Keratinocyte (primary cell): ENCODE measurements at regions not wholly inside any gene's neighbourhood (a gene's known extent, or its start where the extent isn't known, plus 50 kb on each side); places are given as distances from the start of the nearest gene placed in this dataset.

ENCODE experiments used
- DNase-seq: peaks from one replicate; pipeline ENCODE4 v3.0.0-alpha.2; 2011; ENCODE audit warnings: low read depth, missing footprints, low spot score
- FAIRE-seq: peaks from 2 replicates; lab custom pipeline; 2011; peaks lifted over from hg19 to GRCh38; lab: Jason Lieb, UNC
- H2AFZ ChIP-seq: 2 replicates; pipeline ENCODE4 v1.6.0; 2012; ENCODE audit warnings: low read length, control low read depth, inconsistent platforms; ENCODE audit not compliant: control insufficient read depth
- H3K27ac ChIP-seq: 2 replicates; pipeline ENCODE4 v1.5.1; 2011; ENCODE audit warnings: low read length; ENCODE audit not compliant: control insufficient read depth, insufficient read depth
- H3K27me3 ChIP-seq: 3 replicates; pipeline ENCODE4 v1.6.0; 2011; ENCODE audit warnings: low read length; ENCODE audit not compliant: control insufficient read depth, insufficient read depth; ENCODE audit errors: extremely low read depth
- H3K36me3 ChIP-seq, 2 experiments: 2 replicates in 1 of 2; 3 replicates in 1 of 2; pipeline ENCODE4 v1.5.1; 2011; ENCODE audit warnings: low read length in 2 of 2, mild to moderate bottlenecking in 1 of 2; ENCODE audit not compliant: control insufficient read depth in 2 of 2, insufficient read depth in 2 of 2; ENCODE audit errors: extremely low read depth in 1 of 2
- H3K4me1 ChIP-seq: 3 replicates; pipeline ENCODE4 v1.5.1; 2011; ENCODE audit warnings: low read length; ENCODE audit not compliant: control insufficient read depth, insufficient read depth; ENCODE audit errors: extremely low read depth
- H3K4me2 ChIP-seq: 3 replicates; pipeline ENCODE4 v1.6.0; 2011; ENCODE audit warnings: low read depth, low read length; ENCODE audit not compliant: control insufficient read depth, insufficient read depth; ENCODE audit errors: extremely low read depth
- H3K4me3 ChIP-seq, 3 experiments: fragments of 200-600 bp in 1 of 3; sonication (generic) in 1 of 3; 2 replicates in 2 of 3; 3 replicates in 1 of 3; pipeline ENCODE4 v1.5.1; 2011 to 2016; ENCODE audit warnings: low read length in 3 of 3, mild to moderate bottlenecking in 3 of 3, control low read depth in 2 of 3, inconsistent platforms in 1 of 3, low read depth in 1 of 3, mixed read lengths in 1 of 3, mixed run types in 1 of 3, moderate library complexity in 1 of 3; ENCODE audit not compliant: control insufficient read depth in 2 of 3, insufficient read depth in 2 of 3; ENCODE audit errors: extremely low read depth in 1 of 3
- H3K79me2 ChIP-seq: 2 replicates; pipeline ENCODE4 v1.6.0; 2012; ENCODE audit warnings: low read length; ENCODE audit not compliant: control insufficient read depth, insufficient read depth
- H3K9ac ChIP-seq: 3 replicates; pipeline ENCODE4 v1.6.0; 2011; ENCODE audit warnings: low read length; ENCODE audit not compliant: control insufficient read depth, insufficient read depth; ENCODE audit errors: extremely low read depth
- H3K9me1 ChIP-seq: 3 replicates; pipeline ENCODE4 v1.6.0; 2011; ENCODE audit warnings: low read length; ENCODE audit not compliant: control insufficient read depth, insufficient read depth; ENCODE audit errors: extremely low read depth
- H3K9me3 ChIP-seq: 2 replicates; pipeline ENCODE4 v1.5.1; 2012; ENCODE audit warnings: low read depth, low read length; ENCODE audit not compliant: control insufficient read depth
- H4K20me1 ChIP-seq: 3 replicates; pipeline ENCODE4 v1.6.0; 2011; ENCODE audit warnings: low read length; ENCODE audit not compliant: control insufficient read depth, insufficient read depth; ENCODE audit errors: extremely low read depth
- CTCF ChIP-seq, 3 experiments: IDR thresholded peaks in 1 of 3; conservative IDR thresholded peaks in 1 of 3; optimal IDR thresholded peaks in 1 of 3; 2 replicates in 2 of 3; 3 replicates in 1 of 3; pipeline versions ENCODE3 to v1.5.1; 2011; ENCODE audit warnings: low read length in 3 of 3, mild to moderate bottlenecking in 3 of 3, moderate library complexity in 2 of 3, control low read depth in 1 of 3, inconsistent platforms in 1 of 3; ENCODE audit not compliant: insufficient read depth in 2 of 3; ENCODE audit errors: extremely low read depth in 1 of 3
- EZH2 ChIP-seq: IDR thresholded peaks from one replicate; pipeline ENCODE4 v1.6.1; 2012; ENCODE audit warnings: inconsistent platforms, mild to moderate bottlenecking, low read length, moderate library complexity
- dilution Hi-C: fragments of 300-500 bp; cut with MboI; formaldehyde crosslinking; loops from one replicate; pipeline ENCODE4 v1.7.0; 2020; ENCODE audit warnings: low sequenced_read_pairs; ENCODE audit not compliant: extremely low pct_ligation_motif_present

- Histone ChIP-seq H3K79me2 (no peaks in the 10 kb centered on the region), H3K9ac (no peak overlapping the region), H2AFZ (no peak overlapping the region), H3K27me3 (no peaks in the 10 kb centered on the region), H3K4me1 (no peaks in the 10 kb centered on the region), H3K9me3 (no peaks in the 10 kb centered on the region), H3K4me2 (no peak overlapping the region), H3K36me3 (no peaks in the 10 kb centered on the region), H3K27ac (no peak overlapping the region), H3K4me3 (no peak overlapping the region), H4K20me1 (no peaks in the 10 kb centered on the region), H3K9me1 (no peaks in the 10 kb centered on the region)
- no peak for TF ChIP-seq CTCF (optimal IDR thresholded peaks at IDR 0.05 in 1 of 3, IDR thresholded peaks at IDR 0.05 in 1 of 3, conservative IDR thresholded peaks at IDR 0.05 in 1 of 3; ENCODE audit: extremely low read depth in 1 of 3, insufficient read depth in 2 of 3, low read length in 3 of 3)
- TF ChIP-seq EZH2 = no peak
- dilution Hi-C loops = no loop called here
- no peak for DNase-seq
- FAIRE-seq = no peak
Observed at GRCh38 chr14:43591776-43592175, 915.3 kb downstream of the FSCB start.

GRCh38 chr14:43587183-43587582, 919.9 kb downstream of the FSCB start:
- TF ChIP-seq CTCF (optimal IDR thresholded peaks at IDR 0.05 in 1 of 3, IDR thresholded peaks at IDR 0.05 in 1 of 3, conservative IDR thresholded peaks at IDR 0.05 in 1 of 3; ENCODE audit: extremely low read depth in 1 of 3, insufficient read depth in 2 of 3, low read length in 3 of 3) (no peak), EZH2 (no peak)
- Histone ChIP-seq H2AFZ (no peak overlapping the region), H3K27ac (no peak overlapping the region), H4K20me1 (no peaks in the 10 kb centered on the region), H3K9me1 (no peaks in the 10 kb centered on the region), H3K4me3 (no peak overlapping the region), H3K4me1 (no peaks in the 10 kb centered on the region), H3K79me2 (no peaks in the 10 kb centered on the region), H3K9me3 (no peaks in the 10 kb centered on the region), H3K4me2 (no peak overlapping the region), H3K27me3 (no peaks in the 10 kb centered on the region), H3K36me3 (no peaks in the 10 kb centered on the region), H3K9ac (no peak overlapping the region)
- FAIRE-seq (no peak), DNase-seq (no peak)
- dilution Hi-C loops = no loop called here
